ENCODE measurements at regions not wholly inside any gene's neighbourhood (a gene's known extent, or its start where the extent isn't known, plus 50 kb on each side); places are given as distances from the start of the nearest gene placed in this dataset.

GRCh38 chrX:859329-859728 lies 228.7 kb downstream of the SHOX start:
- TF ChIP-seq, protein P1, sequence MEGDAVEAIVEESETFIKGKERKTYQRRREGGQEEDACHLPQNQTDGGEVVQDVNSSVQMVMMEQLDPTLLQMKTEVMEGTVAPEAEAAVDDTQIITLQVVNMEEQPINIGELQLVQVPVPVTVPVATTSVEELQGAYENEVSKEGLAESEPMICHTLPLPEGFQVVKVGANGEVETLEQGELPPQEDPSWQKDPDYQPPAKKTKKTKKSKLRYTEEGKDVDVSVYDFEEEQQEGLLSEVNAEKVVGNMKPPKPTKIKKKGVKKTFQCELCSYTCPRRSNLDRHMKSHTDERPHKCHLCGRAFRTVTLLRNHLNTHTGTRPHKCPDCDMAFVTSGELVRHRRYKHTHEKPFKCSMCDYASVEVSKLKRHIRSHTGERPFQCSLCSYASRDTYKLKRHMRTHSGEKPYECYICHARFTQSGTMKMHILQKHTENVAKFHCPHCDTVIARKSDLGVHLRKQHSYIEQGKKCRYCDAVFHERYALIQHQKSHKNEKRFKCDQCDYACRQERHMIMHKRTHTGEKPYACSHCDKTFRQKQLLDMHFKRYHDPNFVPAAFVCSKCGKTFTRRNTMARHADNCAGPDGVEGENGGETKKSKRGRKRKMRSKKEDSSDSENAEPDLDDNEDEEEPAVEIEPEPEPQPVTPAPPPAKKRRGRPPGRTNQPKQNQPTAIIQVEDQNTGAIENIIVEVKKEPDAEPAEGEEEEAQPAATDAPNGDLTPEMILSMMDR (conservative IDR thresholded peaks at IDR 0.05; ENCODE audit: low read length) = no peak
- no peak for TF ChIP-seq EZH2phosphoT487 (IDR thresholded peaks at IDR 0.05; ENCODE audit: borderline replicate concordance)

All from Loucy (cell line).